Panc1 (cell line): ENCODE measurements at regions not wholly inside any gene's neighbourhood (a gene's known extent, or its start where the extent isn't known, plus 50 kb on each side); places are given as distances from the start of the nearest gene placed in this dataset.
"Not testable (repeated sequence)": the region's sequence is repeated elsewhere in the genome, so short reads cannot be mapped to it uniquely, and the experiment has no call there.

Experiments
- ATAC-seq: fragments of 200-7000 bp; cut with Tn5 transposase; 2 replicates; pipeline ENCODE4 v1.9.1; 2020; ENCODE audit warnings: mild to moderate bottlenecking, moderate library complexity
- BruUV-seq: library from RNA; stranded (reverse); fragments of 400-500 nt; replicated peaks from 2 replicates; lab custom pipeline; 2021; lab: Mats Ljungman, UMichigan
- CTCF ChIA-PET: fragments of 300-600 bp; sonication (Branson Sonifier 250); formaldehyde crosslinking; loops from one replicate; lab custom pipeline; 2022; ENCODE audit warnings: antibody characterized with exemption; lab: Charles Lee
- POLR2A ChIA-PET: fragments of 300-600 bp; sonication (Branson Sonifier 250); formaldehyde crosslinking; loops from one replicate; lab custom pipeline; 2022; ENCODE audit warnings: antibody characterized with exemption; lab: Charles Lee
- DNase-seq: peaks from one replicate; pipeline ENCODE4 v3.0.0-alpha.2; 2010; ENCODE audit warnings: low read depth, low spot score
- H3K27ac ChIP-seq: 2 replicates; pipeline ENCODE4 v1.5.1; 2011; ENCODE audit warnings: mild to moderate bottlenecking, low read length, inconsistent platforms
- H3K27me3 ChIP-seq: fragments of 200-500 bp; sonication (Bioruptor generic); 2 replicates; pipeline ENCODE4 v1.6.0; 2014; ENCODE audit warnings: low read length, inconsistent platforms; ENCODE audit not compliant: control insufficient read depth, insufficient read depth
- H3K36me3 ChIP-seq: fragments of 200-500 bp; sonication (Bioruptor generic); 2 replicates; pipeline ENCODE4 v1.5.1; 2014; ENCODE audit warnings: inconsistent platforms, mild to moderate bottlenecking, low read length, moderate library complexity; ENCODE audit not compliant: control insufficient read depth, insufficient read depth
- H3K4me1 ChIP-seq: 2 replicates; pipeline ENCODE4 v1.5.1; 2011; ENCODE audit warnings: inconsistent platforms, mild to moderate bottlenecking, low read length, moderate library complexity; ENCODE audit not compliant: control insufficient read depth, insufficient read depth
- H3K4me3 ChIP-seq, 2 experiments: 2 replicates each; pipeline ENCODE4 v1.5.1; 2011 to 2012; ENCODE audit warnings: low read depth in 2 of 2, low read length in 2 of 2, mild to moderate bottlenecking in 2 of 2, inconsistent platforms in 1 of 2, moderate library complexity in 1 of 2
- H3K9me3 ChIP-seq: fragments of 200-500 bp; sonication (Bioruptor generic); 2 replicates; pipeline ENCODE4 v1.5.1; 2014; ENCODE audit warnings: low read depth, mild to moderate bottlenecking, inconsistent platforms, low read length, moderate library complexity; ENCODE audit not compliant: control insufficient read depth, insufficient read depth
- POLR2AphosphoS5 ChIP-seq: IDR thresholded peaks from 2 replicates; pipeline ENCODE4 v1.6.1; 2012; ENCODE audit warnings: mild to moderate bottlenecking, low read depth, low read length, moderate library complexity
- SIN3A ChIP-seq: IDR thresholded peaks from 2 replicates; pipeline ENCODE4 v1.6.1; 2012; ENCODE audit warnings: low read depth, mild to moderate bottlenecking, low read length, moderate library complexity, borderline replicate concordance; ENCODE audit not compliant: insufficient read depth
- TCF7L2 ChIP-seq: IDR thresholded peaks from 2 replicates; pipeline ENCODE4 v1.6.1; 2011; ENCODE audit warnings: mild to moderate bottlenecking, low read depth, low read length, inconsistent platforms
- in situ Hi-C: cut with HindIII; loops from 2 replicates; pipeline ENCODE4 v1.10.0; 2016; ENCODE audit warnings: low sequenced_read_pairs, low pct_unique_long_range_greater_than_20kb
- intact Hi-C: fragments of 100-400 bp; cut with micrococcal nuclease; formaldehyde crosslinking; loops from one replicate; pipeline ENCODE4 v1.10.0; 2022; ENCODE audit not compliant: unreplicated experiment
- TF ChIP-seq, protein P1 (sequence below), 2 experiments: IDR thresholded peaks; 2 replicates each; pipeline ENCODE4 v1.6.1; 2011 to 2012; ENCODE audit warnings: low read depth in 2 of 2, control low read depth in 1 of 2, low read length in 1 of 2, mild to moderate bottlenecking in 1 of 2, moderate library complexity in 1 of 2; ENCODE audit not compliant: insufficient read depth in 1 of 2
- TF ChIP-seq, protein P2 (sequence below): fragments of 450-650 bp; IDR thresholded peaks from 2 replicates; pipeline ENCODE4 v1.5.1; 2017; ENCODE audit warnings: mild to moderate bottlenecking

DNA sequence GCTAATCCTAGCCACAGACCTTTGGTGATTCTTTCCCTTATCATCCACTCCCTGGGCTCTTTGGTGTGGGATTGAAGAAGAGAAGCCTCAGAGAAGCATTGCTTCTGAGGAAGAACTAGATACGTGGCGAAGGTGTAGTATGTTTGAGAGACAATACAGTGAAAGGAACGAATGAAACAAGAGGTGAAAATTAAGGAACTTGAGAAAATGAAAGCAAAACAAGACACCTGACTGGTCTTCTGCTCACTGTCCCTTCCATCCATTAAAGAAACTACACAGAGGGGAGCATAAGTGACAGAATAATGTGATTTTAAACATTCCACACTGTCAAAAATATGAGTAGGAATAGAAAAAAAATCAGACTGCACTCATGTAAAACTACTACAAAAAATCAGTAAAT lies 219.6 kb upstream of the NPSR1 start:
- DNase-seq, result no peak
- intact Hi-C loops (no loop called here), in situ Hi-C loops (no loop called here)
- Histone ChIP-seq H3K4me1 (no peaks in the 10 kb centered on the region), H3K27me3 (no peaks in the 10 kb centered on the region), H3K27ac (no peak overlapping the region), H3K9me3 (no peaks in the 10 kb centered on the region), H3K4me3 (no peak overlapping the region), H3K36me3 (no peaks in the 10 kb centered on the region)
- ChIA-PET POLR2A (no interaction called here), CTCF (no interaction called here)
- TF ChIP-seq, protein P1, sequence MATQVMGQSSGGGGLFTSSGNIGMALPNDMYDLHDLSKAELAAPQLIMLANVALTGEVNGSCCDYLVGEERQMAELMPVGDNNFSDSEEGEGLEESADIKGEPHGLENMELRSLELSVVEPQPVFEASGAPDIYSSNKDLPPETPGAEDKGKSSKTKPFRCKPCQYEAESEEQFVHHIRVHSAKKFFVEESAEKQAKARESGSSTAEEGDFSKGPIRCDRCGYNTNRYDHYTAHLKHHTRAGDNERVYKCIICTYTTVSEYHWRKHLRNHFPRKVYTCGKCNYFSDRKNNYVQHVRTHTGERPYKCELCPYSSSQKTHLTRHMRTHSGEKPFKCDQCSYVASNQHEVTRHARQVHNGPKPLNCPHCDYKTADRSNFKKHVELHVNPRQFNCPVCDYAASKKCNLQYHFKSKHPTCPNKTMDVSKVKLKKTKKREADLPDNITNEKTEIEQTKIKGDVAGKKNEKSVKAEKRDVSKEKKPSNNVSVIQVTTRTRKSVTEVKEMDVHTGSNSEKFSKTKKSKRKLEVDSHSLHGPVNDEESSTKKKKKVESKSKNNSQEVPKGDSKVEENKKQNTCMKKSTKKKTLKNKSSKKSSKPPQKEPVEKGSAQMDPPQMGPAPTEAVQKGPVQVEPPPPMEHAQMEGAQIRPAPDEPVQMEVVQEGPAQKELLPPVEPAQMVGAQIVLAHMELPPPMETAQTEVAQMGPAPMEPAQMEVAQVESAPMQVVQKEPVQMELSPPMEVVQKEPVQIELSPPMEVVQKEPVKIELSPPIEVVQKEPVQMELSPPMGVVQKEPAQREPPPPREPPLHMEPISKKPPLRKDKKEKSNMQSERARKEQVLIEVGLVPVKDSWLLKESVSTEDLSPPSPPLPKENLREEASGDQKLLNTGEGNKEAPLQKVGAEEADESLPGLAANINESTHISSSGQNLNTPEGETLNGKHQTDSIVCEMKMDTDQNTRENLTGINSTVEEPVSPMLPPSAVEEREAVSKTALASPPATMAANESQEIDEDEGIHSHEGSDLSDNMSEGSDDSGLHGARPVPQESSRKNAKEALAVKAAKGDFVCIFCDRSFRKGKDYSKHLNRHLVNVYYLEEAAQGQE (IDR thresholded peaks at IDR 0.05; ENCODE audit: insufficient read depth in 1 of 2, low read depth in 2 of 2, low read length in 1 of 2), result no peak
- TF ChIP-seq SIN3A (no peak), TCF7L2 (no peak), POLR2AphosphoS5 (no peak)
- TF ChIP-seq, protein P2, sequence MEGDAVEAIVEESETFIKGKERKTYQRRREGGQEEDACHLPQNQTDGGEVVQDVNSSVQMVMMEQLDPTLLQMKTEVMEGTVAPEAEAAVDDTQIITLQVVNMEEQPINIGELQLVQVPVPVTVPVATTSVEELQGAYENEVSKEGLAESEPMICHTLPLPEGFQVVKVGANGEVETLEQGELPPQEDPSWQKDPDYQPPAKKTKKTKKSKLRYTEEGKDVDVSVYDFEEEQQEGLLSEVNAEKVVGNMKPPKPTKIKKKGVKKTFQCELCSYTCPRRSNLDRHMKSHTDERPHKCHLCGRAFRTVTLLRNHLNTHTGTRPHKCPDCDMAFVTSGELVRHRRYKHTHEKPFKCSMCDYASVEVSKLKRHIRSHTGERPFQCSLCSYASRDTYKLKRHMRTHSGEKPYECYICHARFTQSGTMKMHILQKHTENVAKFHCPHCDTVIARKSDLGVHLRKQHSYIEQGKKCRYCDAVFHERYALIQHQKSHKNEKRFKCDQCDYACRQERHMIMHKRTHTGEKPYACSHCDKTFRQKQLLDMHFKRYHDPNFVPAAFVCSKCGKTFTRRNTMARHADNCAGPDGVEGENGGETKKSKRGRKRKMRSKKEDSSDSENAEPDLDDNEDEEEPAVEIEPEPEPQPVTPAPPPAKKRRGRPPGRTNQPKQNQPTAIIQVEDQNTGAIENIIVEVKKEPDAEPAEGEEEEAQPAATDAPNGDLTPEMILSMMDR, result no peak
- no peak for ATAC-seq
- BruUV-seq, result no TSS peak

DNA sequence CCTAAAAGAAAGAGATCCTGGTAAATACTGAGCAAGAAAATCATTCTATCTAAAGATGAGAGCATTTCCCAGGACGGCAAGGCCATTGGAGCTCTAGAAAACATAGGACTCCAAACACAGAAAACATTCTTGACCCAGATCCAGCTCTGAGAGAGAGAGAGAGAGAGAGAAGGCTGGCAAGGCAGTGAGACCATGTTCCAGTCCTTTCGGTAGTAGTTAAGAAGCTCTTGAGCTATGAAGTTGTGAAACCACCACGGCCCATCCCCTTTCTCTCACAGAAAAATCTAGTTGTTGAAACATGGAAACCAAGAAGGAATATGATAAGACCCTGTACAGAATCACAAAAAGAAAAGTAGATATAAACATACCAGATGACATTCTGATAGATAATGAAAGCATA lies 212.4 kb upstream of the NPSR1 start:
- BruUV-seq, result no TSS peak
- no peaks in the 10 kb centered on the region for H3K4me1 ChIP-seq
- TF ChIP-seq TCF7L2 (no peak), SIN3A (no peak), POLR2AphosphoS5 (no peak)
- TF ChIP-seq, protein P2, result no peak
- TF ChIP-seq, protein P1 (IDR thresholded peaks at IDR 0.05; ENCODE audit: insufficient read depth in 1 of 2, low read depth in 2 of 2, low read length in 1 of 2), result no peak
- H3K9me3 ChIP-seq, result no peaks in the 10 kb centered on the region
- H3K27ac ChIP-seq, result no peak overlapping the region
- intact Hi-C loops (loop anchor here (10.0 kb wide), 1 partner anchor 61 kb away; no protein-coding TSS in a partner anchor), in situ Hi-C loops (no loop called here)
- ATAC-seq (no peak), DNase-seq (no peak)
- ChIA-PET POLR2A (no interaction called here), CTCF (no interaction called here)
- H3K4me3 ChIP-seq, result no peak overlapping the region
- H3K36me3 ChIP-seq, result no peaks in the 10 kb centered on the region
- H3K27me3 ChIP-seq, result no peaks in the 10 kb centered on the region

DNA sequence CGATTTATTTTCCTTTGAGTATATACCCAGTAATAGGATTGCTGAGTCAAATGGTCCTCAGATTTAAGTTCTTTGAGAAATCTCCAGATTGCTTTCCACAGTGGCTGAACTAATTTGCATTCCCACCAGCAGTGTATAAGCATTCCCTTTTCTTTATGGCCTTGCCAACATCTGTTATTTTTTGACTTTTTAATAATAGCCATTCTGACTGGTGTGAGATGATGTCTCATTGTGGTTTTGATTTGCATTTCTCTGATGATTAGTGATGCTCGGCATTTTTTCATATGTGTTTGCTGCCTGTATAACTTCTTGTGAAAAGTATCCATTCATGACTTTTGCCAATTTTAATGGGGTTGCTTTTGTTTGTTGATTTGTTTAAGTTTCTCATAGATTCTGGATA lies 209.5 kb upstream of the NPSR1 start:
- intact Hi-C loops, result loop anchor here (10.0 kb wide), 1 partner anchor 64 kb away; no protein-coding TSS in a partner anchor
- H3K4me1 ChIP-seq, H3K27me3 ChIP-seq, in situ Hi-C loops, ATAC-seq, CTCF ChIA-PET, H3K4me3 ChIP-seq, DNase-seq, BruUV-seq, H3K27ac ChIP-seq, POLR2A ChIA-PET, H3K36me3 ChIP-seq, H3K9me3 ChIP-seq: not testable (repeated sequence)
